Naive thymus-derived CD4-positive, alpha-beta T cell (primary cell): ENCODE measurements at regions not wholly inside any gene's neighbourhood (a gene's known extent, or its start where the extent isn't known, plus 50 kb on each side); places are given as distances from the start of the nearest gene placed in this dataset.
"Not testable (repeated sequence)": the region's sequence is repeated elsewhere in the genome, so short reads cannot be mapped to it uniquely, and the experiment has no call there.

Experiments used
- ATAC-seq: fragments of 150-1000 bp; cut with Tn5 transposase; 2 replicates; pipeline ENCODE4 v1.10.0; 2021; ENCODE audit warnings: mild to moderate bottlenecking, moderate library complexity
- CTCF ChIA-PET: fragments of 350-600 bp; sonication (Branson Sonifier 250); formaldehyde crosslinking; loops from one replicate; lab custom pipeline; 2021; ENCODE audit warnings: antibody characterized with exemption; lab: Charles Lee
- POLR2A ChIA-PET: fragments of 350-600 bp; sonication (Branson Sonifier 250); formaldehyde crosslinking; loops from one replicate; lab custom pipeline; 2021; ENCODE audit warnings: antibody characterized with exemption, inconsistent platforms; lab: Charles Lee
- DNase-seq, 9 donors: peaks; one replicate each; pipeline versions ENCODE4 v3.0.0 to v3.0.0-alpha.2; 2020 to 2022; ENCODE audit warnings: mixed read lengths in 1 of 9
- H3K27ac ChIP-seq: one replicate; pipeline ENCODE4 v1.7.0; 2013; ENCODE audit warnings: mild to moderate bottlenecking, low read depth, low read length, moderate library complexity
- H3K27me3 ChIP-seq, 2 donors: one replicate each; pipeline ENCODE4 v1.7.0; 2013; ENCODE audit warnings: low read length in 2 of 2, mild to moderate bottlenecking in 2 of 2, moderate library complexity in 2 of 2; ENCODE audit not compliant: control insufficient read depth in 2 of 2, insufficient read depth in 2 of 2
- H3K36me3 ChIP-seq, 3 experiments: 1 replicate in 2 of 3; 2 replicates in 1 of 3; pipeline ENCODE4 v1.7.0; 2013; ENCODE audit warnings: low read length in 3 of 3, mild to moderate bottlenecking in 3 of 3, moderate library complexity in 1 of 3; ENCODE audit not compliant: insufficient read depth in 3 of 3, control insufficient read depth in 2 of 3
- H3K4me1 ChIP-seq, 2 donors: one replicate each; pipeline ENCODE4 v1.7.0; 2013; ENCODE audit warnings: low read length in 2 of 2, mild to moderate bottlenecking in 2 of 2, moderate library complexity in 1 of 2; ENCODE audit not compliant: control insufficient read depth in 2 of 2, insufficient read depth in 2 of 2
- H3K4me3 ChIP-seq: 2 replicates; pipeline ENCODE4 v1.7.0; 2013; ENCODE audit warnings: mild to moderate bottlenecking, low read length
- H3K9me3 ChIP-seq, 3 experiments: 1 replicate in 2 of 3; 2 replicates in 1 of 3; pipeline ENCODE4 v1.7.0; 2013; ENCODE audit warnings: low read length in 3 of 3; ENCODE audit not compliant: control insufficient read depth in 2 of 3
- H3K27ac Mint-ChIP-seq, 9 donors: one replicate each; pipeline ENCODE4 v1.8.0; 2020 to 2022; ENCODE audit warnings: mixed read lengths in 9 of 9, mild to moderate bottlenecking in 8 of 9, moderate library complexity in 5 of 9, inconsistent platforms in 2 of 9
- H3K27me3 Mint-ChIP-seq, 5 donors: one replicate each; pipeline ENCODE4 v1.8.0; 2021 to 2022; ENCODE audit warnings: mixed read lengths in 5 of 5, mild to moderate bottlenecking in 1 of 5
- H3K36me3 Mint-ChIP-seq, 5 donors: one replicate each; pipeline ENCODE4 v1.8.0; 2020 to 2022; ENCODE audit warnings: mixed read lengths in 5 of 5, mild to moderate bottlenecking in 3 of 5, inconsistent platforms in 1 of 5
- H3K4me1 Mint-ChIP-seq, 7 donors: one replicate each; pipeline ENCODE4 v1.8.0; 2020 to 2022; ENCODE audit warnings: mixed read lengths in 7 of 7, mild to moderate bottlenecking in 3 of 7, inconsistent platforms in 1 of 7
- H3K4me3 Mint-ChIP-seq, 10 donors: one replicate each; pipeline ENCODE4 v1.8.0; 2020 to 2022; ENCODE audit warnings: mild to moderate bottlenecking in 10 of 10, mixed read lengths in 10 of 10, moderate library complexity in 6 of 10, inconsistent platforms in 2 of 10
- H3K9me3 Mint-ChIP-seq, 11 donors: one replicate each; pipeline ENCODE4 v1.8.0; 2020 to 2022; ENCODE audit warnings: mixed read lengths in 11 of 11, mild to moderate bottlenecking in 4 of 11, inconsistent platforms in 1 of 11, moderate library complexity in 1 of 11
- intact Hi-C, 2 donors: fragments of 100-400 bp; cut with micrococcal nuclease; formaldehyde crosslinking; loops; one replicate each; pipeline ENCODE4 v1.15.1; 2023

DNA sequence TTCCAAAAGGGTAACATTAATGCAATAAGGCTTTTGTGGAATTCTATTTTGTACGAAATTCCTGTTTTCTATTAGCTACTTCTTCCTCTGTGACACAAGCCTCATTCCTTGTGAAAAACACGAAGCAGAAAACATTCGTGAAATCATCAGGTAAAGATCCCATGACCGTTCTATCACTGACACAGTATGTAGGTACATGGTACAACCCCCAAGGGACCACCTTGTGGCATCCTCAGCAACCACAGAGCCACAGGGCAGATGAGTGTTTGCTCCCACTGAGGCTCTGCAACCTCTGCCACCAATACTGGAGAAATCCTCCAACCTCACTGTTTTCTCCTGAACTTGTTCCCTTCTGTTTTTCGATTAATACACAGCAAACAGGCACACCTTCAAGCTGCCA is 118.4 kb upstream of the SAMD11 start:
- ATAC-seq, H3K27me3 Mint-ChIP-seq, H3K27ac ChIP-seq, H3K27me3 ChIP-seq, CTCF ChIA-PET, H3K9me3 ChIP-seq, POLR2A ChIA-PET, H3K4me1 ChIP-seq, H3K4me3 Mint-ChIP-seq, H3K36me3 ChIP-seq, DNase-seq, intact Hi-C loops, H3K27ac Mint-ChIP-seq, H3K9me3 Mint-ChIP-seq, H3K4me3 ChIP-seq, H3K4me1 Mint-ChIP-seq, H3K36me3 Mint-ChIP-seq: not testable (repeated sequence)

- DNase-seq, ATAC-seq, H3K4me3 Mint-ChIP-seq, H3K27ac ChIP-seq, H3K4me1 ChIP-seq, CTCF ChIA-PET, H3K27ac Mint-ChIP-seq, H3K9me3 Mint-ChIP-seq, H3K9me3 ChIP-seq, intact Hi-C loops, H3K36me3 Mint-ChIP-seq, H3K27me3 ChIP-seq, POLR2A ChIA-PET, H3K4me1 Mint-ChIP-seq, H3K36me3 ChIP-seq, H3K4me3 ChIP-seq, H3K27me3 Mint-ChIP-seq: not testable (repeated sequence)
Measured at GRCh38 chr1:807066-807465, 116.7 kb upstream of the SAMD11 start.

GRCh38 chr1:807699-808390 is 115.9 kb upstream of the SAMD11 start:
- H3K36me3 Mint-ChIP-seq, POLR2A ChIA-PET, H3K27ac ChIP-seq, H3K9me3 Mint-ChIP-seq, H3K27ac Mint-ChIP-seq, CTCF ChIA-PET, H3K27me3 Mint-ChIP-seq, H3K4me3 ChIP-seq, DNase-seq, ATAC-seq, H3K4me1 ChIP-seq, intact Hi-C loops, H3K4me3 Mint-ChIP-seq, H3K27me3 ChIP-seq, H3K9me3 ChIP-seq, H3K36me3 ChIP-seq: not testable (repeated sequence)
- peaks cover 0 to 13% (median 8%) of the 10 kb centered on the region in 7 donors for H3K4me1 Mint-ChIP-seq

- H3K27me3 ChIP-seq, H3K27ac Mint-ChIP-seq, H3K4me3 ChIP-seq, DNase-seq, H3K27ac ChIP-seq, H3K36me3 ChIP-seq, CTCF ChIA-PET, H3K4me1 ChIP-seq, H3K9me3 ChIP-seq, H3K9me3 Mint-ChIP-seq, intact Hi-C loops, ATAC-seq, H3K36me3 Mint-ChIP-seq, H3K27me3 Mint-ChIP-seq, POLR2A ChIA-PET, H3K4me3 Mint-ChIP-seq: not testable (repeated sequence)
- H3K4me1 Mint-ChIP-seq, result peaks cover 0 to 16% (median 11%) of the 10 kb centered on the region in 7 donors
Measured at GRCh38 chr1:810949-811348, 112.8 kb upstream of the SAMD11 start.

DNA sequence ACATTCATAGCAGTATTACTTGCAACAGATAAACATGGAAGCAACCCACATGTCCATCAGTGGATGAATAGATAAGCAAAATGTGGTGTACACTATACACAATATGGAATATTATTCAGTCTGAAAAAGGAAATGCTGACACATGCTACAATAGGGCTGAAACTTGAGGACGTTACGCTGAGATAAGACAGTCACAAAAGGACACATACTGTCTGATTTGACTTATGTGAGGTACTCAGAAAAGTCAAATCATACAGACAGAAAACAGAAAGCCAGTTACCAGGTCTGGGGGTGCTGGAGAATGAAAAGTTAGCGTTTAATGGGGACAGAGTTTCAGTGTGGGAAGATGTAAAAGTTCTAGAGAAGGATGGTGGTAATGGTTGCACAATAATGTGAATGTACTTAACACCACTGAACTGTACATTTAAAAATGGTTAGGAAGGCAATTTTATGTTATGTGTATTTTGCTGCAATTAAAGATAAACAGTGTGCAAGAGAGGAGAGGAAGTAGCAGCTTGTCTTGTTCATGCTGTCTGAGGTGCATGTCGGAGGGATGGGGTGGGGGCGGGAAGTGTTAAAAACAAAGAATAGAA is 111.1 kb upstream of the SAMD11 start:
- H3K4me3 ChIP-seq, POLR2A ChIA-PET, H3K27me3 Mint-ChIP-seq, ATAC-seq, H3K9me3 ChIP-seq, DNase-seq, H3K27ac ChIP-seq, H3K9me3 Mint-ChIP-seq, H3K27ac Mint-ChIP-seq, H3K27me3 ChIP-seq, intact Hi-C loops, H3K4me1 ChIP-seq, H3K36me3 Mint-ChIP-seq, H3K36me3 ChIP-seq, CTCF ChIA-PET: not testable (repeated sequence)
- H3K4me1 Mint-ChIP-seq, result peaks cover 0 to 30% (median 22%) of the 10 kb centered on the region in 7 donors
- H3K4me3 Mint-ChIP-seq, result peak overlapping the region in 2 of 10 donors; percentile 40 to 67

GRCh38 chr1:814543-814942 is 109.2 kb upstream of the SAMD11 start:
- H3K27ac Mint-ChIP-seq, intact Hi-C loops, H3K4me3 Mint-ChIP-seq, DNase-seq, H3K4me1 ChIP-seq, H3K27ac ChIP-seq, H3K9me3 Mint-ChIP-seq, ATAC-seq, H3K36me3 ChIP-seq, H3K9me3 ChIP-seq, H3K27me3 ChIP-seq, CTCF ChIA-PET, H3K4me3 ChIP-seq, H3K27me3 Mint-ChIP-seq, H3K36me3 Mint-ChIP-seq, POLR2A ChIA-PET: not testable (repeated sequence)
- H3K4me1 Mint-ChIP-seq, result peaks cover 0 to 36% (median 22%) of the 10 kb centered on the region in 7 donors
